PC-3 (cell line): ENCODE measurements at regions not wholly inside any gene's neighbourhood (a gene's known extent, or its start where the extent isn't known, plus 50 kb on each side); places are given as distances from the start of the nearest gene placed in this dataset.

Experiments
- ATAC-seq: fragments of 200-7000 bp; cut with Tn5 transposase; 2 replicates; pipeline ENCODE4 v1.9.1; 2020; ENCODE audit warnings: mild to moderate bottlenecking, moderate library complexity
- BruUV-seq: library from RNA; stranded (reverse); fragments of 400-500 nt; replicated peaks from 2 replicates; lab custom pipeline; 2021; lab: Mats Ljungman, UMichigan
- CTCF ChIA-PET: fragments of 300-600 bp; sonication (Branson Sonifier 250); formaldehyde crosslinking; loops from one replicate; lab custom pipeline; 2022; ENCODE audit warnings: antibody characterized with exemption; lab: Charles Lee
- POLR2A ChIA-PET: fragments of 300-600 bp; sonication (Branson Sonifier 250); formaldehyde crosslinking; loops from one replicate; lab custom pipeline; 2022; ENCODE audit warnings: antibody characterized with exemption; ENCODE audit not compliant: unreplicated experiment; lab: Charles Lee
- DNase-seq: peaks from one replicate; pipeline ENCODE4 v3.0.0-alpha.2; 2015
- H2AFZ ChIP-seq: fragments of 300-600 bp; sonication (generic); 2 replicates; pipeline ENCODE4 v1.6.0; 2016; ENCODE audit warnings: antibody characterized with exemption, low read length
- H3F3A ChIP-seq: fragments of 300-600 bp; sonication (generic); one replicate; pipeline ENCODE4 v1.6.0; 2017; ENCODE audit warnings: antibody characterized with exemption, low read length, control low read depth, mild to moderate bottlenecking; ENCODE audit not compliant: unreplicated experiment
- H3K27ac ChIP-seq: fragments of 300-600 bp; sonication (generic); 2 replicates; pipeline ENCODE4 v1.5.1; 2016; ENCODE audit warnings: mild to moderate bottlenecking, low read length
- H3K27me3 ChIP-seq: fragments of 300-600 bp; sonication (generic); 2 replicates; pipeline ENCODE4 v1.6.1; 2016; ENCODE audit warnings: low read length, mixed read lengths
- H3K36me3 ChIP-seq: fragments of 300-600 bp; sonication (generic); 2 replicates; pipeline ENCODE4 v1.6.1; 2016; ENCODE audit warnings: low read depth, mixed run types, low read length, mixed read lengths
- H3K4me1 ChIP-seq: fragments of 300-600 bp; sonication (generic); 2 replicates; pipeline ENCODE4 v1.5.1; 2016; ENCODE audit warnings: low read length; ENCODE audit not compliant: insufficient read depth
- H3K4me2 ChIP-seq: fragments of 300-600 bp; sonication (generic); 2 replicates; pipeline ENCODE4 v1.6.0; 2016; ENCODE audit warnings: low read length
- H3K4me3 ChIP-seq: fragments of 300-600 bp; sonication (generic); 2 replicates; pipeline ENCODE4 v1.5.1; 2016; ENCODE audit warnings: mild to moderate bottlenecking, low read length, mixed read lengths
- H3K79me2 ChIP-seq: fragments of 300-600 bp; sonication (generic); 2 replicates; pipeline ENCODE4 v1.6.1; 2017; ENCODE audit warnings: low read length, mixed read lengths
- H3K9ac ChIP-seq: fragments of 300-600 bp; sonication (generic); 2 replicates; pipeline ENCODE4 v1.6.0; 2016; ENCODE audit warnings: mild to moderate bottlenecking, low read length
- H3K9me2 ChIP-seq: fragments of 300-600 bp; sonication (generic); replicated peaks from 2 replicates; pipeline ENCODE4 v1.6.1; 2016; ENCODE audit warnings: mixed run types, low read length, mixed read lengths
- H3K9me3 ChIP-seq: fragments of 300-600 bp; sonication (generic); 2 replicates; pipeline ENCODE4 v1.6.1; 2016; ENCODE audit warnings: low read length, mixed read lengths
- H4K20me1 ChIP-seq: fragments of 300-600 bp; sonication (generic); 2 replicates; pipeline ENCODE4 v1.6.1; 2016; ENCODE audit warnings: low read length, mixed read lengths
- CTCF ChIP-seq: fragments of 300-600 bp; sonication (generic); conservative IDR thresholded peaks from 2 replicates; pipeline ENCODE4 v1.5.1; 2017; ENCODE audit warnings: antibody characterized with exemption, low read depth, mild to moderate bottlenecking, low read length
- EZH2 ChIP-seq: fragments of 300-600 bp; sonication (generic); IDR thresholded peaks from one replicate; pipeline ENCODE4 v1.6.1; 2017; ENCODE audit warnings: antibody characterized with exemption, mild to moderate bottlenecking, low read length; ENCODE audit not compliant: unreplicated experiment
- EZH2phosphoT487 ChIP-seq: fragments of 300-600 bp; sonication (generic); IDR thresholded peaks from 2 replicates; pipeline ENCODE4 v1.6.1; 2018; ENCODE audit warnings: mild to moderate bottlenecking, antibody characterized with exemption, low read length, borderline replicate concordance
- intact Hi-C: fragments of 100-400 bp; cut with micrococcal nuclease; formaldehyde crosslinking; loops from 2 replicates; pipeline ENCODE4 v1.9.0; 2023

GRCh38 chr5:78726571-78726970, 78.0 kb upstream of the LHFPL2 start:
- no peaks in the 10 kb centered on the region for H3K36me3 ChIP-seq
- no peak for DNase-seq
- TF ChIP-seq CTCF: no peak
- no peak for TF ChIP-seq EZH2phosphoT487
- TF ChIP-seq EZH2: no peak
- no peak overlapping the region for H3K27ac ChIP-seq
- H3K9me2 ChIP-seq: no peaks in the 10 kb centered on the region
- ChIA-PET POLR2A (no interaction called here), CTCF (no interaction called here)
- ATAC-seq: no peak
- H3K4me2 ChIP-seq: no peak overlapping the region
- H3K4me3 ChIP-seq: no peak overlapping the region
- no peaks in the 10 kb centered on the region for H3F3A ChIP-seq
- no peaks in the 10 kb centered on the region for H3K9me3 ChIP-seq
- H3K79me2 ChIP-seq: no peaks in the 10 kb centered on the region
- no peak overlapping the region for H2AFZ ChIP-seq
- BruUV-seq: no TSS peak
- no peak overlapping the region for H3K9ac ChIP-seq
- intact Hi-C loops: no loop called here
- 0 out of 2 replicates have a peak, but pooled peaks cover under 1% of the 10 kb centered on the region for H3K4me1 ChIP-seq
- H4K20me1 ChIP-seq: no peaks in the 10 kb centered on the region
- no peaks in the 10 kb centered on the region for H3K27me3 ChIP-seq

- no peak for ATAC-seq
- no peak for TF ChIP-seq CTCF
- TF ChIP-seq EZH2phosphoT487: no peak
- Histone ChIP-seq H4K20me1 (no peaks in the 10 kb centered on the region), H3K27ac (no peak overlapping the region), H3K27me3 (no peaks in the 10 kb centered on the region), H3K4me3 (no peak overlapping the region), H3K9me2 (no peaks in the 10 kb centered on the region), H3K4me1 (peaks cover 6% of the 10 kb centered on the region; the same call in 1 of the 2 replicates), H3K9ac (no peak overlapping the region), H3K4me2 (no peak overlapping the region), H3F3A (no peaks in the 10 kb centered on the region), H3K36me3 (no peaks in the 10 kb centered on the region), H2AFZ (no peak overlapping the region), H3K9me3 (no peaks in the 10 kb centered on the region), H3K79me2 (no peaks in the 10 kb centered on the region)
- ChIA-PET CTCF (no interaction called here), POLR2A (no interaction called here)
- no TSS peak for BruUV-seq
- no peak for DNase-seq
- intact Hi-C loops: no loop called here
These were observed 77.4 kb upstream of the LHFPL2 start for GRCh38 chr5:78726003-78726402.

- H3K9me2 ChIP-seq: no peaks in the 10 kb centered on the region
- ChIA-PET CTCF (no interaction called here), POLR2A (no interaction called here)
- peaks cover 15% of the 10 kb centered on the region for H3K4me1 ChIP-seq
- H4K20me1 ChIP-seq: no peaks in the 10 kb centered on the region
- H3K79me2 ChIP-seq: no peaks in the 10 kb centered on the region
- no peak for TF ChIP-seq EZH2phosphoT487
- TF ChIP-seq CTCF: no peak
- TF ChIP-seq EZH2: no peak
- H3K9me3 ChIP-seq: no peaks in the 10 kb centered on the region
- H3K4me2 ChIP-seq: no peak overlapping the region
- intact Hi-C loops: loop anchor here (5.0 kb wide), 3 partner anchors 52 to 127 kb away; partner anchors contain the start of gene LHFPL2
- no peaks in the 10 kb centered on the region for H3K27me3 ChIP-seq
- no peak overlapping the region for H3K9ac ChIP-seq
- H2AFZ ChIP-seq: no peak overlapping the region
- ATAC-seq: no peak
- no peak overlapping the region for H3K4me3 ChIP-seq
- H3F3A ChIP-seq: no peaks in the 10 kb centered on the region
- no peak for DNase-seq
- no peak overlapping the region for H3K27ac ChIP-seq
- H3K36me3 ChIP-seq: no peaks in the 10 kb centered on the region
- no TSS peak for BruUV-seq
These were observed 75.5 kb upstream of the LHFPL2 start for GRCh38 chr5:78724061-78724460.
